OCI-LY7 (cell line): ENCODE measurements at regions not wholly inside any gene's neighbourhood (a gene's known extent, or its start where the extent isn't known, plus 50 kb on each side); places are given as distances from the start of the nearest gene placed in this dataset.

Experiments used
- BruUV-seq: library from RNA; stranded (reverse); fragments of 400-500 nt; replicated peaks from 2 replicates; lab custom pipeline; 2021; lab: Mats Ljungman, UMichigan
- CTCF ChIA-PET: fragments of 300-600 bp; sonication (Branson Sonifier 250); formaldehyde crosslinking; loops from one replicate; lab custom pipeline; 2022; ENCODE audit warnings: antibody characterized with exemption; ENCODE audit not compliant: unreplicated experiment; lab: Charles Lee
- POLR2A ChIA-PET: fragments of 300-600 bp; sonication (Branson Sonifier 250); formaldehyde crosslinking; loops from one replicate; lab custom pipeline; 2022; ENCODE audit warnings: antibody characterized with exemption; lab: Charles Lee
- DNase-seq: peaks from one replicate; pipeline ENCODE4 v3.0.0-alpha.2; 2015; ENCODE audit warnings: low spot score
- H2AFZ ChIP-seq: fragments of 200-600 bp; sonication (generic), shearing (Covaris generic); 2 replicates; pipeline ENCODE4 v1.6.1; 2014; ENCODE audit warnings: mild to moderate bottlenecking, antibody characterized with exemption, low read length, moderate library complexity
- H3K27ac ChIP-seq: fragments of 200-600 bp; sonication (generic); 2 replicates; pipeline ENCODE4 v1.5.1; 2014; ENCODE audit warnings: mixed run types, low read depth, mild to moderate bottlenecking, moderate library complexity, low read length, inconsistent platforms; ENCODE audit not compliant: poor library complexity, severe bottlenecking
- H3K36me3 ChIP-seq: fragments of 200-600 bp; sonication (generic); 2 replicates; pipeline ENCODE4 v1.6.1; 2014; ENCODE audit warnings: mild to moderate bottlenecking, antibody characterized with exemption, low read length, moderate library complexity, mixed read lengths; ENCODE audit not compliant: insufficient read depth
- H3K4me1 ChIP-seq: fragments of 200-600 bp; sonication (generic); 2 replicates; pipeline ENCODE4 v1.5.1; 2014; ENCODE audit warnings: mild to moderate bottlenecking, low read length; ENCODE audit not compliant: insufficient read depth, poor library complexity, severe bottlenecking
- H3K4me2 ChIP-seq: fragments of 200-600 bp; sonication (generic); 2 replicates; pipeline ENCODE4 v1.6.1; 2014; ENCODE audit warnings: mild to moderate bottlenecking, low read length
- H3K4me3 ChIP-seq: fragments of 200-600 bp; sonication (generic); 2 replicates; pipeline ENCODE4 v1.5.1; 2014; ENCODE audit warnings: mild to moderate bottlenecking, low read depth, low read length; ENCODE audit not compliant: poor library complexity, severe bottlenecking
- H3K79me2 ChIP-seq: fragments of 200-600 bp; sonication (generic); 2 replicates; pipeline ENCODE4 v1.6.1; 2016; ENCODE audit warnings: low read depth, mild to moderate bottlenecking, low read length, moderate library complexity, mixed read lengths; ENCODE audit not compliant: insufficient read depth
- H3K9me2 ChIP-seq: fragments of 200-600 bp; sonication (generic); 2 replicates; pipeline ENCODE4 v1.6.1; 2016; ENCODE audit warnings: mild to moderate bottlenecking, low read length, mixed read lengths; ENCODE audit not compliant: insufficient read depth
- H3K9me3 ChIP-seq: fragments of 200-600 bp; sonication (generic); 2 replicates; pipeline ENCODE4 v1.6.1; 2014; ENCODE audit warnings: mild to moderate bottlenecking, mixed run types, low read length, mixed read lengths
- H4K20me1 ChIP-seq: fragments of 200-600 bp; sonication (generic); 2 replicates; pipeline ENCODE4 v1.6.1; 2014; ENCODE audit warnings: mild to moderate bottlenecking, antibody characterized with exemption, low read length, moderate library complexity, mixed read lengths; ENCODE audit not compliant: insufficient read depth
- EZH2phosphoT487 ChIP-seq: fragments of 200-600 bp; sonication (generic); IDR thresholded peaks from 2 replicates; pipeline ENCODE4 v1.6.1; 2018; ENCODE audit warnings: low read depth, borderline replicate concordance, mild to moderate bottlenecking, mixed run types, antibody characterized with exemption, low read length, moderate library complexity, mixed read lengths
- intact Hi-C: fragments of 100-400 bp; cut with micrococcal nuclease; formaldehyde crosslinking; loops from one replicate; pipeline ENCODE4 v1.10.0; 2022; ENCODE audit not compliant: unreplicated experiment
- TF ChIP-seq, protein P1 (sequence below): fragments of 200-600 bp; sonication (generic); conservative IDR thresholded peaks from 2 replicates; pipeline ENCODE4 v1.5.1; 2014; ENCODE audit warnings: mild to moderate bottlenecking, antibody characterized with exemption, low read length, moderate library complexity, mixed read lengths

DNA sequence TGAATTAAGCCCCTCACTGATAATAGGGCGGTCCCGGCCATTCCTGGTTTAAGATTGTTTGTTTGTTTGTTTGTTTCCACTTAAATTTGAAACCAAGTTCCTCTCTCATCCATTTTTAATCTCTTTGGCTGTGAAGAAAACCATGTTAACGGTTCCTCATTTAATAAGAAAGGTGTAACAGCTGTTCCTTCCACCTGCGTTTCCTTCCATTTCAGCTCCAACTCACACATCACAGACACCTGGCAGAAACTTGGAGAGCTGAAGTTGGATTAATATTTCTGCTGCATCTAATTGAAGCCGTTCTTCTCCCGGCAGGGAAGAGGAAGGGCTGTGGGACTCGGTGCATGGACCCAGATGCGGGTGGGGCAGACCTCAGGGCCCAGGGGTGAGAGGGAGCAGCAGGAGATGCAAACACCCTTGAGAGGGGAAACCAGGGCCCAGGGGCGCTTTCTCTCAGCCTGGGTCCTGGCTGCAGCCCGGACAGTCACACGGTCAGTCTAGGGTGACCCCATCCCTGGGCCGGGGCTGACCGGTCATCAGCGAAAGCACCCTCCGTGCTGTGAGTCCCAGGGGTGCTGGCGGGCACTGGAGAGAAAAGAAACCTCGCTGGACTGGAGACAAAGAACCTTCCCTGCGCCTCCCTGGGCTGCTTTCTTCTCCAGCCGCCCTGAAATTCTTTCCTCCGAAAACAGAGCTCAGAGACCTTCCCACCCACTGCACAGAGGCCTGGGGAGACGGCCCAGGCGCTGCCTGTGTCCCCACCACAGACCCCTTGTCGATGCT, 242.0 kb downstream of the BRD1 start:
- no peaks in the 10 kb centered on the region for H3K36me3 ChIP-seq
- no peaks in the 10 kb centered on the region for H4K20me1 ChIP-seq

DNA sequence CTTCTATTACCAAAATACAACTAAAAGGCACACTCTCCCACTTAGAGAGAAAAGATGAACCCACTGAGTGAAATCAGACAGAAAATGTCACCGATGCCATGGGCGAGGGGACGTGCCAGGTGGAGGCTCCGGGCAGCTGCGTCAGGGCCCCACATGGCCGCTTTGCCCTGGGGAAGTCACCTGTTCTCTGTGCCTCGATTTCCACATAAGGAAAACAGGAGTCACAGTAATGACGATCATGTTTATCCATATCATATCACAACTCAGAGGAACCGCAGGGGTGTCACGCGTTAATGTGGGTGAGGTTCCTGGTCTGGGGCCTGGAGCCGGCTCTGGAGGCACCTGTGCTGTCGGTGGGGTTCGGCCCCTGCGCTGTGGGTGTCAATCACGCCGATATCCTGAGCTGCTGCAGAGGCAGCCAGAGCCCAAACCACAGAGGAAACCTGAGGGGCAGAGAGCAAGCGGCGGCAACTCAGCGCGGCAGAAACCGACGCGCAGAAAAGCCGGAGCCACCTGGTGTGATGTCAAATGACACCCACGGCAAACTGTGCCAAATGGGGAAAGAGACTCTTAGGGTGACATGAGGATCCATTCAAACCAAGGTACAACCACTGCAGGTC, 243.7 kb downstream of the BRD1 start:
- ChIA-PET CTCF (interaction anchor here (0.6 to 0.7 kb wide), 2 partner anchors 24 to 225 kb away, joined by 3 read pairs; no protein-coding TSS in a partner anchor), POLR2A (no interaction called here)
- no peak for DNase-seq
- H3K27ac ChIP-seq = no peak overlapping the region
- H3K4me2 ChIP-seq = no peak overlapping the region
- no peak overlapping the region for H2AFZ ChIP-seq
- H3K4me3 ChIP-seq = no peak overlapping the region
- H3K79me2 ChIP-seq = no peaks in the 10 kb centered on the region
- TF ChIP-seq EZH2phosphoT487 = no peak
- intact Hi-C loops = no loop called here
- no peaks in the 10 kb centered on the region for H4K20me1 ChIP-seq
- H3K4me1 ChIP-seq = no peaks in the 10 kb centered on the region
- BruUV-seq = no TSS peak
- H3K36me3 ChIP-seq = no peaks in the 10 kb centered on the region
- no peaks in the 10 kb centered on the region for H3K9me2 ChIP-seq
- peaks cover 11% of the 10 kb centered on the region; the same call in 1 of the 2 replicates for H3K9me3 ChIP-seq

More for the DNA sequence above, 242.0 kb downstream of the BRD1 start:
- TF ChIP-seq EZH2phosphoT487 = no peak
- TF ChIP-seq, protein P1, sequence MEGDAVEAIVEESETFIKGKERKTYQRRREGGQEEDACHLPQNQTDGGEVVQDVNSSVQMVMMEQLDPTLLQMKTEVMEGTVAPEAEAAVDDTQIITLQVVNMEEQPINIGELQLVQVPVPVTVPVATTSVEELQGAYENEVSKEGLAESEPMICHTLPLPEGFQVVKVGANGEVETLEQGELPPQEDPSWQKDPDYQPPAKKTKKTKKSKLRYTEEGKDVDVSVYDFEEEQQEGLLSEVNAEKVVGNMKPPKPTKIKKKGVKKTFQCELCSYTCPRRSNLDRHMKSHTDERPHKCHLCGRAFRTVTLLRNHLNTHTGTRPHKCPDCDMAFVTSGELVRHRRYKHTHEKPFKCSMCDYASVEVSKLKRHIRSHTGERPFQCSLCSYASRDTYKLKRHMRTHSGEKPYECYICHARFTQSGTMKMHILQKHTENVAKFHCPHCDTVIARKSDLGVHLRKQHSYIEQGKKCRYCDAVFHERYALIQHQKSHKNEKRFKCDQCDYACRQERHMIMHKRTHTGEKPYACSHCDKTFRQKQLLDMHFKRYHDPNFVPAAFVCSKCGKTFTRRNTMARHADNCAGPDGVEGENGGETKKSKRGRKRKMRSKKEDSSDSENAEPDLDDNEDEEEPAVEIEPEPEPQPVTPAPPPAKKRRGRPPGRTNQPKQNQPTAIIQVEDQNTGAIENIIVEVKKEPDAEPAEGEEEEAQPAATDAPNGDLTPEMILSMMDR = no peak
- no peak overlapping the region for H2AFZ ChIP-seq
- intact Hi-C loops = no loop called here
- H3K4me1 ChIP-seq = no peaks in the 10 kb centered on the region
- no peak overlapping the region for H3K27ac ChIP-seq
- H3K4me2 ChIP-seq = no peak overlapping the region
- no peak for DNase-seq
- H3K9me3 ChIP-seq = 0 out of 2 replicates have a peak, but pooled peaks cover 3% of the 10 kb centered on the region
- ChIA-PET CTCF (no interaction called here), POLR2A (no interaction called here)
- H3K79me2 ChIP-seq = no peaks in the 10 kb centered on the region
- no peak overlapping the region for H3K4me3 ChIP-seq
- H3K9me2 ChIP-seq = no peaks in the 10 kb centered on the region
- BruUV-seq = no TSS peak

DNA sequence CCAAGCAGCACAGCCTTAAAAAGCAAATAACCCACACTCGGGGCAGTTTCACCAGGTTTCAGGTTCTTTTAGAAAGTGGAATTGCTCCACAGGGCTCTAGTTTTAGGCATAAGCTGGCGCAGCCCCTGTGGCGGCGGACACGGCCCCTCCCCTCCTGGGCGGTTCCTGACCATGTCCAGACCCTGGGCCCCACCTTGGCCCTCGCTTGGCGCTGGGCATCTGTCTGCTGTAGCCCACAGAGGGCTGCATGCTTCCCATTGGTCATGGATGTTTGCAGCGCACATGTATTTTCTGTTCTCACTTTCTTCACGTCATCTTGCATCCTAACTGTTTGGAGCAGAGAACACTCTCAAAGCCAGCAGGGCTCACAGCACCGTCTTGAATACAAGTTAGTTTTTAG, 244.3 kb downstream of the BRD1 start:
- Histone ChIP-seq H3K9me3 (peaks cover 11% of the 10 kb centered on the region; the same call in 1 of the 2 replicates), H3K79me2 (no peaks in the 10 kb centered on the region), H2AFZ (no peak overlapping the region), H3K4me2 (no peak overlapping the region), H3K9me2 (no peaks in the 10 kb centered on the region), H4K20me1 (no peaks in the 10 kb centered on the region), H3K4me1 (no peaks in the 10 kb centered on the region), H3K27ac (no peak overlapping the region), H3K36me3 (no peaks in the 10 kb centered on the region), H3K4me3 (no peak overlapping the region)
- no TSS peak for BruUV-seq
- CTCF ChIA-PET = interaction anchor here (0.6 kb wide), 1 partner anchor 25 kb away, joined by 3 read pairs; no protein-coding TSS in a partner anchor
- no peak for DNase-seq
- intact Hi-C loops = no loop called here
- no peak for TF ChIP-seq EZH2phosphoT487
- TF ChIP-seq, protein P1 = no peak
- POLR2A ChIA-PET = no interaction called here
